Fibroblast of skin of abdomen (primary cell): ENCODE measurements at regions not wholly inside any gene's neighbourhood (a gene's known extent, or its start where the extent isn't known, plus 50 kb on each side); places are given as distances from the start of the nearest gene placed in this dataset.

Experiments used
- DNase-seq: peaks from one replicate; pipeline ENCODE4 v3.0.0-alpha.2; 2013

- DNase-seq = no peak
Measured at GRCh38 chr3:42345811-42346210, 64.6 kb downstream of the LYZL4 start.

GRCh38 chr3:42340466-42340865 lies 69.9 kb downstream of the LYZL4 start:
- peak; percentile 24 for DNase-seq

- no peak for DNase-seq
Measured at GRCh38 chr3:42339321-42339720, 71.1 kb downstream of the LYZL4 start.

GRCh38 chr3:42336103-42336502 lies 70.1 kb upstream of the CCK start:
- DNase-seq = no peak

- no peak for DNase-seq
Measured at GRCh38 chr3:42317137-42317536, 51.2 kb upstream of the CCK start.
